Astrocyte (in vitro differentiated cells and primary cell): ENCODE measurements at regions not wholly inside any gene's neighbourhood (a gene's known extent, or its start where the extent isn't known, plus 50 kb on each side); places are given as distances from the start of the nearest gene placed in this dataset.

Experiments
- EZH2 ChIP-seq: IDR thresholded peaks from 2 replicates; pipeline ENCODE4 v1.6.1; 2012; ENCODE audit warnings: mild to moderate bottlenecking, low read length, inconsistent platforms; ENCODE audit not compliant: insufficient read depth
- TF ChIP-seq, protein P1 (sequence below): IDR thresholded peaks from 2 replicates; pipeline ENCODE4 v1.5.1; 2011; ENCODE audit warnings: low read depth, mild to moderate bottlenecking, inconsistent platforms, low read length, moderate library complexity; ENCODE audit not compliant: insufficient read depth

DNA sequence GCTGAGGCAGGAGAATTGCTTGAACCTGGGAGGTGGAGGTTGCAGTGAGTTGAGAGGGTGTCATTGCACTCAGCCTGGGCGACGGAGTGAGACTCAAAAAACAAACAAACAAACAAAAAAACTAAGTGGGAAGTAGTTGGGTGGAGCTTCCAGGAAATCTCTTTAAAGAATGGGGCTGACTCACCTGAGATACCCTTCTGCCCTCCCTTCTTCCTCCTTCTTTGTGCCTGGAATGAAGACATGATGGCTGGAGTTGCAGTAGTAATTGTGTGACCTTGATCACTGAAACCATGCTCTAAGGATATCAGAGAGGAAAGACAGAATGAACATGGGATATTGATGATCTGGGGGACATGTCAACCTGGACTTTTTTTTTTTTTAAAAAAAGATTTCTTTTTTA lies 87.6 kb upstream of the MED13L start:
- TF ChIP-seq, protein P1, sequence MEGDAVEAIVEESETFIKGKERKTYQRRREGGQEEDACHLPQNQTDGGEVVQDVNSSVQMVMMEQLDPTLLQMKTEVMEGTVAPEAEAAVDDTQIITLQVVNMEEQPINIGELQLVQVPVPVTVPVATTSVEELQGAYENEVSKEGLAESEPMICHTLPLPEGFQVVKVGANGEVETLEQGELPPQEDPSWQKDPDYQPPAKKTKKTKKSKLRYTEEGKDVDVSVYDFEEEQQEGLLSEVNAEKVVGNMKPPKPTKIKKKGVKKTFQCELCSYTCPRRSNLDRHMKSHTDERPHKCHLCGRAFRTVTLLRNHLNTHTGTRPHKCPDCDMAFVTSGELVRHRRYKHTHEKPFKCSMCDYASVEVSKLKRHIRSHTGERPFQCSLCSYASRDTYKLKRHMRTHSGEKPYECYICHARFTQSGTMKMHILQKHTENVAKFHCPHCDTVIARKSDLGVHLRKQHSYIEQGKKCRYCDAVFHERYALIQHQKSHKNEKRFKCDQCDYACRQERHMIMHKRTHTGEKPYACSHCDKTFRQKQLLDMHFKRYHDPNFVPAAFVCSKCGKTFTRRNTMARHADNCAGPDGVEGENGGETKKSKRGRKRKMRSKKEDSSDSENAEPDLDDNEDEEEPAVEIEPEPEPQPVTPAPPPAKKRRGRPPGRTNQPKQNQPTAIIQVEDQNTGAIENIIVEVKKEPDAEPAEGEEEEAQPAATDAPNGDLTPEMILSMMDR = no peak
- TF ChIP-seq EZH2 = no peak
